Frontal cortex (tissue), 3 donors: ENCODE measurements at regions not wholly inside any gene's neighbourhood (a gene's known extent, or its start where the extent isn't known, plus 50 kb on each side); places are given as distances from the start of the nearest gene placed in this dataset.

Experiments
- DNase-seq, 2 donors: peaks; one replicate each; pipeline ENCODE4 v3.0.0; 2012; ENCODE audit warnings: low spot score in 2 of 2
- FAIRE-seq: peaks from 2 replicates; lab custom pipeline; 2012; peaks lifted over from hg19 to GRCh38; lab: Jason Lieb, UNC
- donor health status: control.
- donor health status: control.
- donor health status: control.

DNA sequence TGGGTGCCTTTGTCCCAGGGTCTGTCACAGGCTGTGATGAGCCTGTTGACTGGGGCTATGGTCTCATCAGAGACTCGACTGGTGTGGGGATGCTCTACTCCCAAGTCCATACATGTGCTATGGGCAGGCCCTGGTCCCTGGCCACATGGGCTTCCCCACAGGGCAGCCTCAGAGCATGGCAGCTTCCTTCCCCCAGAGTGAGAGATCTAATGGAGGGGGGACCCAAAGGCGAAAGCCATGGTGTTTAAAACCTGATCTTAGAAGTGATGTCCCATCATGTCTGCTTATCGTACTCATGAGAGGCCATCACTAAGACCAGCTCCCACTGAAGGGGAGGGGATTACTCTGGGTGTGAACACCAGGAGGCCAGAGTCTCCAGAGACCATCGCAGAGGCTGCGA is 279.0 kb upstream of the RTL1 start:
- FAIRE-seq (no peak), DNase-seq (no peak)

DNA sequence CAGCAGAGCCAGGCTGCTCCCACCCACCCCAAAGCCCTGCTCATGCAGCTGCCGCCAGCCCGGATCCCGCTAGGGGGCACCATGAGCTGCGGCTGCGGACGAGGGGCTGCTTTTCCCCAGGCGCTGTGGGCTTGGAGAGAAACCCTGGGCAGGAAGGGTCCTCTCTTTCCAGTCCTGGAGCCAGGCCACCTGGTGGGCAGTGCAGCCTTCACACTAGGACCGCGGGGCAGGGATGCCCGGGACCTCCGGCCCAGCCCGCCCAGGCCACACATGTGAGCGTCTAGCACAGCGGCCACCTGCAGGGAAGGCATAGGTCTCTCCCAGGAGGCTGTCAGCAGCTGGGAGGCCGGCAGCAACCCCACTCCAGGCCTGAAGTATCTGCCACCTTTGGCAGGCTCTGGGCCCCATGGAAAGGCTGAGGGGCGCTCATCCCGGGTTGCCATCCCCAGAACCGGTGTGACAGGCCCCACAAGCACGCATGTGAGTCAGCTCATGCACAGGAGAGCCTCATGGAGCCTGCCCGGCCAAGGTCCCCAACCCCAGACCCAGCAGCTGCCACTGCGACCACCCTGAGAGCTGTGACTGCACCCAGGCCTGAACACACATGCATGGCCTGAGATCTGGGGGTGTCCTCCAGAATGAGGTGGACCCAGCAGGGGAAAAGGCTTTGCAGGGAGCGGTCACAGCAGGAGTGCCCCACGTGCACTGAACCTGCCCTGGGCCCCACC is 280.0 kb upstream of the RTL1 start:
- DNase-seq (no peak), FAIRE-seq (no peak)

DNA sequence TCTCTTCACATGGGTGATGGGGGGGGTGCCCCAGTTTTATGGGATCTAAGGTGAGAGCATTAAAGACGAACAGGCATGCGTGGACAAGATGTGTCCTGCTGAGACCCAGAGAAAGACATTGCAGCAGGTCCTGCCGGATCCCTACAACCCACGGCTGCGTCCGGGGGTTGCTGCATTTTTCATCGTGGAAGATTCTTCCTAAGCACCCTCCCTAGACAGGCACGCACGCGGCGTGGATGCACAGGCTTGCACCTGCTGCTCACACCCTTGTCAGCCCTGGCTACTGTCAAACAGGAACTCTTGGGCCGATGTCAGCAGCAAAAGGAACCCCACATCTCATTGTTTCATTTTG is 280.6 kb upstream of the RTL1 start:
- DNase-seq (no peak), FAIRE-seq (no peak)

DNA sequence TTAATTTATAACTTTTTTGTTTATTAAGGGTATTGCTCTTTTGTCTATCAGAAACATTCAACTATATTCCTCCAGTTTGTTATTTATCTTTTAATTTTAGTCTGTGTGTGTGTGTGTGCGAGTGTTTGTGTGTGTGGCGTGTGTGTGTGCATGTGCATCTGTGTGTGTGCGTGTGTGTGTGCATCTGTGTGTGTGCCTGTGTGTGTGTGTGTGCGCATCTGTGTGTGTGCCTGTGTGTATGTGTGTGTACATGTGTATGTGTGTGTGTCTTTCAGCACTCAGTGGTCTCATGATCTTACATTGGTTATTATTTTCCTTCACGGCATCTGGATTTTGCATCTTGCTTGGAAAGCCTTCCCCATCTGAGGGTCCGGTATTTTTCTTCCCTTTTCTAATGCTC is 281.1 kb upstream of the RTL1 start:
- FAIRE-seq (no peak), DNase-seq (no peak)

DNA sequence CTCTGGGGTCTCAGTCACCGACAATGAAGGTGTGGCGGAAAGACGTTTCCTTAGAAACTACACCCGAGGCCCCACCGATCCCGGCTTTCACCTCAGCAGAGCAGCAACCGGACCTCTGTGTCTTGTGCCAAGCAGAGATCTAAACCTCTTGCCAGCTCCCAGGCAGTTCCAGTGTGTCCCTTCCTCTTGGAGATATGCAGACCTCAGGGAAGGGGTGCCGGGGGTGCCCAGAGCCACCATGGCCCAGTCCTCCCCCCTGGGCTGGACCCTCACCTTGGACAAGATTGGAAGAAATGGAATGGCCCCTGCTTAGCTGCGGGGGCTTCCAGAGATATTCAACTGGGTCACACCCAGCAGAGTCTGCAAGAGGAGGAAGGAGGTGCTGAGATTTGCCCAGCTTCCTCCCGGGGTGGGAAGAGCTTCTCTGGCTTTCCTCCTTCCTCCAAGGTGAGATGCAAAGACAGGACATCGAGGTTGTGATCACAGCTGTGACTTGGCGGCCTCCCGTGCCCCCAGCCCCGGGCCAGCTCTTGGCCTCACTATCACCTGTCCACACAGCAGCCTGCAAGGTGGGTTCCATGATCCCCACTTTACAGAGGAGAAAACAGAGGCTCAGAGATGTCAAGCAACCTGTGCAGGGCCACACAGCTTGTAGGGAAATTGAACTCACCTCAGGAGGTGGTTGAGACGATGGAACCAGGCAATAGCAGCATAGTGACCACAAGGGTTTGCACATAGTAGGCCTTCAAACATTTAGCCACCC is 281.7 kb upstream of the RTL1 start:
- DNase-seq (no peak), FAIRE-seq (no peak)

DNA sequence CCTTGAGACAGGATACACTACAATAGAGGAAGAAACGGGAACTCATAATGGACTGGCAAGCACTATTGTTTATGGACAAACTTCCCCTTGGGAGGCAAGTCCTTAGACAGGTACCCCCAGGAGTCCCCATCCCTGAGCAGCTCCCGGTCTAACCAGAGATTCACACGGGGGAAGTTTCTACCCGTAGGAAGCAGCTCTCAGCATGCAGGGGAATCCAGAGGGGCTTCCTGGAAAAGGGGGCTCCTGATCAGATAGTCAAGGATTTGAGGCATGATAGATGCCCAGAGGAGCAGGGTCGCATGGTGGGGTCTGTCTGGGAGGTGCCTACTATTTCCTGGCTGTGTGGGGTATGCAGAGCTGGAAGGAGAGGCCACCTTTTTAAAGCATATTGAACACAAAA is 282.4 kb upstream of the RTL1 start:
- no peak for FAIRE-seq
- no peak for DNase-seq

DNA sequence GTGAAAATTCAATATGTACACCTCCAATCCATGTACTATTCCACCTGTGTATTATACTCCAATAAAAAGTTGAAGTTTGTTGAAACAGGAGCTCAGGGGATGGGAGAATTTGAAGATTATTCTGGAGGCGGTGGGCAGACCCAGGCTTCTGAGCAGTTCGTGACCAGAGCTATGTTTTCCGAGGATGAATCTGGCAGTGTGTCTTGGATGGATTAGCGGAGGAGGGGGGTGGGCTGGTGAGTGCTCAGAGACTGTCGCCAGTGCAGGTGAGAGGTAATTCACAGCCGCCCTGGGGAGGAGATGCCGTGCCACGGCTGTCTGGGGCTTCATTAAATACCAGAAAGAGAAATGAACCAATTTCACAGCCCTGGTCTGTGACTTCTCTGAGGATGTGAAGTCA is 283.0 kb upstream of the RTL1 start:
- no peak for FAIRE-seq
- DNase-seq, result no peak

DNA sequence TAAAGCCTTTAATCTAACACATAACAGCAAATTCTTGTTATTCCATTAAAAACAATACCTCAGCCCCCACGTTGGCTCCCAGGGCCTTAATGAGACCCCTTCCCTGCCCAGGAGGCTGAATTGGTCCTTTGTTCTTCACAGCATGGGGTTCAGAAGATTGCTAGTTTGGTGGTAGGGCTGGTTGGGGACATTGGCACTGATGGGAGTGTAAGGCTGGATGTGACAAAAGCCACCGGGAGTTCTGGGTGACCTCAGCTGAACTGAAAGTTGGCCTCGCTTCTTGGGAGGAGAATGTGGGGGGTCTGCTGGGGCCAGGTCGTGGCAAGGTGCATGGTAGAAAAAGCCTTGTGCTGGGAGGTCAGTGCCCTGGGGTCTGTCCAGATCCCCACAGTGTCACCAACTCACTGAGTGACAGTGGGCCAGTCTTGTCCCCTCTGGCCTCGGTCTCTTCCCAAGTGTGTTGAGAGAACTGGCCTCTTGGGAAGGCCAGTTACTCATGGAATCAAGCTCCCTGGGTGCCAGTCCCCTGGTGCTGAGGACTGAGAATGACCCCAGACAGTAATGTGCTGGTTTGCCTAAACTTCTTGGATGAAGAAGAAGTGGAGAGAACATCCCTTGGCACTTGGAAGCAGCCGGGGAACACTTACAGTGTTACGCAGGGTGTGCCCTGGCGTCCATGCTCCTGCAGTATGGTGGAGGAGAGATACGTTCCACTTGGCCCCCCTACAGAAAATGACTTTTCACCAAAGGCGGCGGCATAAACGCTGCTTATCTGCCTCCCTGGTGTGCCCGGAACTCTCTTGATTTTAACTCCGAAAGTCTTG is 283.7 kb upstream of the RTL1 start:
- DNase-seq (no peak), FAIRE-seq (no peak)

GRCh38 chr14:101187816-101188570 is 284.5 kb upstream of the RTL1 start:
- no peak for FAIRE-seq

DNA sequence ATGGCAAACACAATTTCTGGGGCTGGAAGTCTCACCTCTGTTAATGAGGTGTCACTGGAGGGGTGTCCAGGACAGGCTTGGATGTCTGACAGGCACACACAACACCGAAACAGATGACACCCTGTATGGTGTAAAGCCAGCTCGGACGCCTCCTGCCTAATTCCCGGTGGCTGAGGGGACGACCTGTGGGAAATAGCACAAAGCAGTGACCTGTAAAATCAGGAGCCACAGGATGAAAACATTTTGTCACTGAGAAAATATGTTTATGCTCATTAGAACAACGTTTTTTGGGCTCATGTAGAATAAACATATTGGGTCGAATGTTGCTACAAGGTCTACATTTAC is 285.0 kb upstream of the RTL1 start:
- no peak for FAIRE-seq
- DNase-seq, result no peak

More at GRCh38 chr14:101187816-101188570, 284.5 kb upstream of the RTL1 start:
- DNase-seq, result no peak

DNA sequence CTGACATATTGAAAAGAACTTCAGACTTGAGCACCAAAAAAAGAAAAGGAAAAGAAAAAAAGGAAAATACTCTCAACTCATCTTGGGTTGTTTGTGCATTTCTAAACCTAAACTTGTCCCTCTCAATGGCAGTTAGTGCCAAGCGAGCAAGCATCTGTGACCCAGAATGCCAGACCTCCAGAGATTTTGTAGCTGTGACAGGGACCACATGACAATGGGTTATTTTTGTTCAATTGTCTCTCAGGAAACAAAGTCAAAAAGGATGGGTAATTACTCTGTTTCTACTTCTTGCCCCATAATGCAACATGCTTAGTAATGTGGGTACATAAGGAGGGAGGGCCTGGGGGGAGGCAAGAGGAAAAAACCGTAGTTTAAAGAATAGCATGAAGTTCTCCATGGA is 285.7 kb upstream of the RTL1 start:
- FAIRE-seq (no peak), DNase-seq (no peak)

- DNase-seq (no peak), FAIRE-seq (no peak)
Measured at GRCh38 chr14:101189962-101190560, 286.5 kb upstream of the RTL1 start.

GRCh38 chr14:101191101-101191720 is 287.7 kb upstream of the RTL1 start:
- DNase-seq, result no peak
- FAIRE-seq, result no peak

GRCh38 chr14:101191721-101192660 is 288.5 kb upstream of the RTL1 start:
- no peak for DNase-seq

GRCh38 chr14:101192661-101193000 is 289.1 kb upstream of the RTL1 start:
- no peak for FAIRE-seq
- no peak for DNase-seq

More at GRCh38 chr14:101191721-101192660, 288.5 kb upstream of the RTL1 start:
- FAIRE-seq, result no peak

DNA sequence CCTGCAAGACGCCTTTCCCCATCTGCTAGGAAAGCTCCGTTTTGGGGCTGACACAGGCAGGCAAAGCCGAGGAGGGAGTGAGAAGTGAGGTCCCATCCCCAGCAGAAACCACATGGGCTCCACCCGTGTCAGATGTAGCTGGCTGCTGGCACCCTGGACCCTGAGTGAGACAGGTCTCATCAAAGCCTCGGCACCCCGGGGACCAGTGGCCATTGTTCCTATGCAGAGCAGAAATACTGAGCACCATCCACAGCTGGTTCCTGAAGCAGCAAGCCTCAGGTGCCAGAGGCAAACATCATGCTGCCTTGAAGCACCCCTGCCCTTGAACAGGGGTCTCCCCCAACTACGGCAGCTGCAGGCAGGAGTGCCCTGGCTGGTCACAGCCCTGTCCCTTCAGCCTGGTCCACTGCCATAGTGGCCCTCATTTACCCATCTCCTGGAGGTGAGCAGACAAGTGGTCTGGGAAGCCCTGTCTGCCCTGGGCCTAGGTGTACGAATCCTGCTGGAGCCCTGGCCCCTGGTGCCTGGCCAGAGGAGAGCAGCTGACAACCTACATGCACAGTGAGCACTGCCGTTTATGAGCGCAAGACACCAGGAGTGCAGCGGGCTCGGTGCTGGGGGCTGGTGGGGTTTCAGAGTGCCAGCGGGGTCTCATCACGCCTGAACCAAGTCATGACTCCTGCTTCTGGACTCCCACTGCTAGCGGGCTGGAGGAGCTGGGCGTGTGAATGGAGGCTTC is 289.8 kb upstream of the RTL1 start:
- FAIRE-seq (no peak), DNase-seq (no peak)

DNA sequence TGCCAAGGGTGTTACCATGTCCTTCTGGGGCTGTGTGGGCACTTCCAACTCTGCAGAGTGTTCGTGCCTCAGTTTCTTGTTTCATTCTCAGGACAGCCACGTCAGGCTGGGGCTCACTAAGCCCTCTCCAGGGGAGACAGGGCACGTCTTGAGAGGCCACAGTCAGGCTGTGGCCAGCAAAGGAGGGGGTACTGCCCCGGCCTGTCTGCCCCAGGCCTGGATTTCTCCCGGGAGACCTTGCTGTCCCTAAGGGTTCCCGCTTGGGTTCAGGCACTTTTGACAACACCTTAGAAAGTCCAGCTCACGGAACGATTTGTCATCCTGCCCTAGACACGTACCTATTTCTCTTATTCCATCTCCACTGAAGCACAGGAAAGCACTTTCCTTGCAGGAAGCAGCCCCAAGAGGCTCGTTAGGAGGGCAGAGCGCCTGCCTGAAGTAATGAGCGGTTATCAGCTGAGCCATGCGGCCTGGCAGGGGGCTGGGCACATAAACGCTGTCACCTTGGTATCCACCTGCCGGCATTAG is 290.4 kb upstream of the RTL1 start:
- FAIRE-seq (no peak), DNase-seq (no peak)
